GM12891 (cell line): ENCODE measurements at regions not wholly inside any gene's neighbourhood (a gene's known extent, or its start where the extent isn't known, plus 50 kb on each side); places are given as distances from the start of the nearest gene placed in this dataset.

Experiments
- PAX5 ChIP-seq: IDR thresholded peaks from 2 replicates; pipeline ENCODE4 v1.6.1; 2011; ENCODE audit warnings: low read length, moderate library complexity, mild to moderate bottlenecking; ENCODE audit not compliant: insufficient read depth, severe bottlenecking
- POLR2A ChIP-seq: IDR thresholded peaks from 2 replicates; pipeline ENCODE4 v1.6.1; 2011; ENCODE audit warnings: low read depth, low read length, control low read depth
- POLR2AphosphoS5 ChIP-seq: IDR thresholded peaks from 2 replicates; pipeline ENCODE4 v1.6.1; 2011; ENCODE audit warnings: low read depth, low read length, control low read depth
- SPI1 ChIP-seq: IDR thresholded peaks from 2 replicates; pipeline ENCODE4 v1.6.1; 2011; ENCODE audit warnings: low read depth, low read length, control low read depth
- TAF1 ChIP-seq: IDR thresholded peaks from 2 replicates; pipeline ENCODE4 v1.6.1; 2011; ENCODE audit warnings: low read depth, low read length, control low read depth

GRCh38 chr10:7040681-7041080, 370.2 kb downstream of the SFMBT2 start:
- TF ChIP-seq TAF1 (no peak), POLR2AphosphoS5 (no peak), POLR2A (no peak), SPI1 (no peak), PAX5 (no peak)
